LHCN-M2 (cell line): ENCODE measurements at regions not wholly inside any gene's neighbourhood (a gene's known extent, or its start where the extent isn't known, plus 50 kb on each side); places are given as distances from the start of the nearest gene placed in this dataset.

Source experiments
- DNase-seq: peaks from one replicate; pipeline ENCODE4 v3.0.0-alpha.2; 2012; ENCODE audit warnings: low read depth

DNA sequence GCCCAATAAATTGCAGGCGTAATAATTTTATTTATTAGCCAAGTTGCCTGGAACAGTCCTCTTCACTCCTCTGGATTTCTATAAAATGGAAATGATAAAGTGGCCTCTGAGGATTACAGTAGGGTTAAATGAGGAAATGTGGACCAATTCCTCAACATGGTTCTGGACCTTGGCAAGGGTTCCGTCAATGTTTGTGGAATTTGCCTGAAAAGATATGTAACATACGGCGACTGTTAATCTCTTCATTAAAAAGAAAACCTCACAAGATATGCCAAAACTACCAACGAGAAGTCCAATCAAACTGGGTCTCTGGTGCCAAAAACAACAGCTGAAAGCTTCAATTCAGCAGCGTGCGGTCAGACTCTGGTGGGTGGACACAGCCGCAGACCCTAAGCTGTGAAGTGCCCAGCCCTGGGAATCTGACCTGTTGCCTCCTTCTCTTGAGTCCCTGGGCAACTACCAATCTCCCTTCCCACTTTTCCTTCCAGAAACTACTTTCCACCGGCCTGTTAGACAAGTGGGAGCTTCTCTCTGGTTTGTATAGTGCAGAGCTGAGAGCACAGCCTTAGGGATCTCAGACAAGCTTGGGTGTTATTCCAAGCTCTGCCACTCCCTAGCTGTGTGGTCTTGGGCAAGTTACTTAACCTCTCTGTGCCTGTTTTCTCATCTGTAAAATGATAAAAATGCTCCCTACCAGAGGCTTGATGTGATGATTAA lies 190.5 kb upstream of the GSC start:
- DNase-seq: no peak

DNA sequence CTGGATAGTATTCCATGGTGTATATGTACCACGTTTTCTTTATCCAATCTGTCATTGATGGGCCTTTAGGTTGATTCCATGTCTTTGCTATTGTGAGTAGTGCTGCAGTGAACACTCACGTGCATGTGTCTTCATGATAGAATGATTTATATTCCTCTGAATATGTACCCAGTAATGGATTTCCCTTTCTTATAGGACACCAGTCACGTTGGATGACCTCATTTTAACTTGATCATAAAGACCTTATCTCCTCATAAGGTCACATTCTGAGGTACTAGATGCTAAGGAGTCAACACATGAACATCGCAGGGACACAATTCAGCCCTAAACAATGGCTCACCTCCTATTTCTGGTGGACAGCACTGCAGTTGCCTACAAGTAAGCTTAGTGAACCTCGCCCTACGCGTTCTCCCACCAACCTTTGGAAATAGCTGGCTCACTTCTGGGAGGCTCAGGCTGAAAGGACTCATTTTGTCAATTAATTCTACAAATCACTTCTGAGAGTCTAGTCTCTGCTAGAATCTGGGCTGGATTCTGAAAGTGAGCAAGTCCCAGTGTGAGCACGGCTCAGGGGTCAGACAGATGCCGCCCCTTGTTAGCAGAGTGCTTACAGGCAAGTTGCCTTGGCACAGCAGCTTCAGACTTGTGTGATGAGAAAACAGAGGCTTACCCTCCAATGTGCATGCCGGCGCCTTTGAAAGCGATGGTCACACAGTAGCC lies 183.8 kb upstream of the GSC start:
- no peak for DNase-seq

DNA sequence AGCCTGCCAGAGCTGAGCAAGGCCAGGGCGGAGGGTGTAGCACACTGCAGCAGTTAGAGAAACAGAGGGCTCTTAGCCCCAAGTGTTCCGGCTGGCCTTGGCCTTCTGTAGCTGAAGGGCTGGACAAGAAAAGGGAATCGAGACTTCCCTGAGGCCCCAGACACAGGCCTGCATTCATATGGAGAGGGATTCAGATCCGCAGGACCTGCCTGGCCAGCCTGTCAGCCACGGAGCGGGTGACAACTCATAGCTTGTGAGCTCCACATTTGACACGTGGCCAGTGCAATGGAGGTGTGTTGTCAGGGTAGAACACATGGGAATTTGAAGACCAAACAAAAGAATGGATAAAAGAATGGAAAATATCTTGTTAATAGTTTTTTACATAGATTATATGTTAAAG lies 182.2 kb upstream of the GSC start:
- no peak for DNase-seq

DNA sequence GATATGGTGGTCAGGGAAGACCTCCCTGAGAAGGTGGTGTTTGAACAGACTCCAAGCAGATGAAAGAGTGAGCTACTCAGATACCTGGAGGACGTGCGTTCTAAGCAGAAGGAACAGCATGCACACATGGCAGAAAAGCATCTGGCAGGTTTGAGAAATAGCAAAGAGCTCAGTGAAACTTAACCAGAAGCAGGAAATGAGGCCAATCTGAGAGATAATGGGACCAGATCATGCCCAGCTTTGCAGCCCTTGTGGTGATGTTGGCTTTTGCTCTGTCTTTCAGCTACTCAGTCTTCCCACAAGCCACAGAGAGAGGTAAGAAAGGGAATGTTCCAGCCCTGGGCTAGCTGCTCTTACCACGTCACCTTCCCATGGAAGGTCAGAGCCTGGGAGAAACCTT lies 176.3 kb upstream of the GSC start:
- DNase-seq: no peak

DNA sequence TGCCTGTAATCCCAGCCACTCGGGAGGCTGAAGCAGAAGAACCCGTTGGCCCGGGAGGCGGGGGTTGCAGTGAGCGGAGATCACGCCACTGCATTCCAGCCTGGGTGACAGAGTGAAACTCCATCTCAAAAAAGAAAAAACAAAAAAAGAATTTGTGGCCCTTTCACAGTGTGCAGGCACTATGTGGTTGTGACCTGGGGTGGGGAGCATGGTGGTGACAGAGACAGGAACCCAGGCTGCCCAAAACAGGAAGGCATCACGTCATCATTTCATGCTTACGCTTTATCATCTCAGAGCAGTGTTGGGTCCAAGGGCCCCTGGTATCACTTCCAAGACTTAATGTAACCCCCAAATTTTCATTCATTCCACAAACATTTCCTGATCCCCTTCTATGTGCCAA lies 175.7 kb upstream of the GSC start:
- no peak for DNase-seq

DNA sequence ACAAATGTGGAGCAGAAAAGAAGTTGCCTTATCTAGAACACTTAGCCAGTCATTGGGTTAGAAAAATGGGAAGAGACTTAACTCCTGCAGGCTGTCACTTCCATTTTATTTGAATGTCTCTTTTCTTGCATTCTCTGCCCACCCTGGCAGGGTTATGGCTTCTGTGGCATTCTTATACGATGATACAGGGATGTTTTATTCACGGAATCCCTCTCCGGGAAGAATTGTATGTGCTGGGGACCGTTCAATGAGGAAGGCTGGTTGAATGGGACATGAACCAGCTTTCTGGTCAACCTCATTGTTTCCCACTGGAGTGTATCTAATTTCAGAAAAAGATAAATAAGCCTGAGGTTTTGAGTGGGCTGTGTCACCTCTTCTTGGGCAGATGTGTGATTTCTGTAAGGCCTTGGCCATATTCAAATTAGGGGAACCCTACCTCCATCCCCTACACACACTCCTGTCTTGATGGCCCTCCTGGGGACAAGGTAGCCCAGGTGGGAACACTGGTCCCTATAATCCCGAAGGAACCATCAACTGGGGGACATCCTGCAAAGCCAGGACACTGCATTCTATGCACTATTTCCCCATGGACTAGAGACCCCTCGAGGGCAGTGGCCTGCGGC lies 174.8 kb upstream of the GSC start:
- DNase-seq: no peak

DNA sequence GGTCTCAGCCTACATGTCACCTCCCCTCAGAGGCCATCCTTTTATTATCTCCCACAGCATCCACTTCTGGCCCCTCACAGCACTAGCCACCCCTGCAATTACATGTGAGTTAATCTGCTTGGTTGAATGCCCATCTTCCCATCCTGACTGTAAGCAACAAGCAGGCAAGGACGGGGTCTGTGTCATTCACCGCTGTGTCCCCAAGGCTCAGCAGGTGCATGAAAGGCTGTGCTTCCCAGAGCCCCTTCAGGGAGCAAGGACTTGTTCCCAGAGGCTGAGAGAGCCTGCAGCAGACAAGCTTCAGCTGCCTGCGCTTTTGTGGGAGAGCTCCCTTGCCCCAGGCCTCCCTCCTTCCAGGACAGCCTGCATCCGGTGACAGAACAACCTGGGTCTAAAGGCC lies 172.7 kb upstream of the GSC start:
- DNase-seq: no peak

DNA sequence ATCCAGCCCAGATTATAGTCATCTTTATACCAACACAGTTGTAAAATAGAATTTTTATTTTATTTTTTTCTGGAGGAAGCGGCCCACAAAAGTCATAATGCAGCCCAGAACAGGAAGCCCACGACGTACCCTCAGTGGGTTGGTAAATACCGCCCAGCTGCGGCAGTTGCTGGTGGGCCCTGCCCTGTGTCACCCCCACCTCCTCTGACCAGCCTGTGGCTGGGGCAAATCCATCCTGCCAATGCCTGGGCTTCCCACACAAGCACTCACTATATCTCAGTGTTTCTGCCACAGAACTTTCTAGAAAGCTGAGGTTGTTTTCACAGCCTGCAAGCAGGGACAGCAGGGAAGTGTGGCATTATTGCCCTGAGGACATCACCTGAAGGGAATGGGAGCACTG lies 171.4 kb upstream of the GSC start:
- DNase-seq: no peak

DNA sequence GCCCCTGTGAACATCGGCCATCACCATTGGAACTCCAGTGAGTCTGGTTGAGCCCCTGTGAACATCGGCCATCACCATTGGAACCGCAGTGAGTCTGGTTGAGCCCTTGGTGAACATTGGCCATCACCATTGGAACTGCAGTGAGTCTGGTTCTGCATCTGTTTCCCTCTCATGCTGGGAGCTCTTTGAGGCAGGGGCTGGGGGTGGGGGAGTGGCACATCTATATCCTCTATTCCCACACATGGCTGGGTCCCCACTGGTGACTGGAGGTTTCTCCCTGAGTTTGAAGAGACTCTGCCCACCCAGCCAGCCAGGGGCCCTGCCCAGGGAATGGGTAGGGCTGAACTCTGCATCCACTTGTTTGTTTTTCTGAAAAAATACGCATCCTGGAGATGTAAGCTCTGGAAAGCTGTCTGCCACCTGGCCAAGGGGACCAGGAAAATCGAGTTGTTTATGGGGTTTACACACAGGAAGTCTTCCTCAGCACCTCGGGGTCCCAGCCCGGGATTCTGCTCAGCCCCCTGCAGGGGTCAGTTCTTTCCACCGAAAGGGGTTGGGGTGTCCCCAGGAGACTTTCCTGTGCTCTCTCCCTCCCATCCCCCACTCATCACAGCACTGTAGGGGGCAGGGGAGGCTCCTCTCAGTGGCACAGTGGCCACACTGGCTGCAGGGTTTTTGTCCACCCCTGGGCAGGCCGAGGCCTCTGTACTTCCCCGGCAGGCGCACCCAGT lies 170.5 kb upstream of the GSC start:
- DNase-seq: no peak

DNA sequence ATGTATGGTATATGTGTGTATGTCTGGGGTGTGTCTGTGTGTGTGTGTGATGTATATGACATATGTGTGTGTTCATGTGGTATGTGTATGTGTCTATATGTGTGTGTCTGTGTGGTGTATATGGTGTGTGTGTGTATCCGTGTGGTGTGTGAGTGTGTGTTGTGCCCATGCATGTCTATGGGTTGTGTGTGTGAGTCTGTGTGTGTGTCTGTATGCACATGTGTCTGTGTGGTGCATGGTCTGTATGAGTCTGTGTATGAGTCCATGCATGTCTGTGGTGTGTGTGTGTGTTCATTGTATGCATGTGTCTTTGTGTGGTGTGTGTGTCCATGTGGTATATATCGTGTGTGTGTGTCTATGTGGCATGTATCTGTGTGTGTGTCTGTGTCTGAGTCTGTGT lies 168.1 kb upstream of the GSC start:
- no peak for DNase-seq

DNA sequence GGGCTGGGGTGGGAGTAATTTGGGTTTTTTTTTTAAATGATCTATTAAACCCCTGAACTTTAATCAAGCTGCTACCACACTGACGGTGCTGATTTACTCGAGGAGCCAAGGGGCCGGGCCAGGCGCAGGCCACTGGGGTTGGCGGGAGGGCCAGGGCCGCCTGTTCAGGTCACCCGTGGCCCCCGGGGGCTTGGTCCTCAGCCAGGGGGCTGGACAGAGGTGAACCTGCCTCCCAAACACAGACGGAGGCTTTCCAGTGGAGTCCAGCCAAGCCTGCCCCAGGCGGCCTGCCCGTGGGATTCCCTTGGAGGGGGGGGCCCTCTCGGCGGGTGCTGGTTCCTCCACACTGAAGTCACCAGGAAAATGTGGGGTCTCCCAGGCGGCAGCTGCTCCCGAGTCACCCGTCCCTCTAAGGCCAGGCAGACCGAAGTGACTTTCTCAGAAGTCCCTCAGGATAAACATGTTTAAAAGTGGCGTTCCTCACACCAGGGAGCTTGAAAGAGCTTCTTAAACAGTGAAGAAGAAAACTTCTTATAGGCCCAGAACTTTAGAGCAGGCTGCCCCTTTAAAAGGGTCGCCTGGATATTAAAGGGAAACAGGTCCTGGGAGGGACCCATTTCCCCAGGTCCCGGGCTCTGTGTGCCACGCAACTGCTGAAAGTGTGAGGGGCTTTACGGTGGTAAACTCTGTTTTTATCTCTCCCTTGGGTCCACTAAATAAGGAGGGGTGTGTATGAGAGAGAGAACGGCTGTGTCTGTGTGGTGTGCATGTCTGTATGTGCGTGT lies 167.2 kb upstream of the GSC start:
- no peak for DNase-seq

DNA sequence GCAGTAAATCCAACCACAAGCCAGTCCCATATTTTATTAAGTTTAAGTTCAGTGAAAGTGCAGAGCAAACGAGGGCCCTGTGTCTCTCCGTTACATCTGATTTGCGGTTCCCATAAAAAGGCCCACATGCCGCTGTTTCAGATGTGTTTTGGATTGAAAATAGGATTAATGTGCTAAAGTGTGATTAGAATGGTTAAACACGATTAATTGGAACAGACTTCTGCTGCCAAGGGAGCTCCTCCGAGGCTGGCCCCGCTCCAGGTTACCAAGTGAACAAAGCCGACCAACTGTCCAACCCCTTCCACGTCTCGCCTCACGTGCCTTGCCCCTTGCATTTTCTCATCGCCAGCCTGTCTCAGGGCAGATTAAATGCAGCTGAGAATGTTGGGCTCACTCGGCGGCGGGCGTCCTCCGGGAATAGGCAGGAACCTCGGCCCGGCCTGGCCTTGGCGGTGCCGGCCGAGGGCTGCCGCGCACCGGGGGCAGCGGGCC lies 166.5 kb upstream of the GSC start:
- DNase-seq: no peak

DNA sequence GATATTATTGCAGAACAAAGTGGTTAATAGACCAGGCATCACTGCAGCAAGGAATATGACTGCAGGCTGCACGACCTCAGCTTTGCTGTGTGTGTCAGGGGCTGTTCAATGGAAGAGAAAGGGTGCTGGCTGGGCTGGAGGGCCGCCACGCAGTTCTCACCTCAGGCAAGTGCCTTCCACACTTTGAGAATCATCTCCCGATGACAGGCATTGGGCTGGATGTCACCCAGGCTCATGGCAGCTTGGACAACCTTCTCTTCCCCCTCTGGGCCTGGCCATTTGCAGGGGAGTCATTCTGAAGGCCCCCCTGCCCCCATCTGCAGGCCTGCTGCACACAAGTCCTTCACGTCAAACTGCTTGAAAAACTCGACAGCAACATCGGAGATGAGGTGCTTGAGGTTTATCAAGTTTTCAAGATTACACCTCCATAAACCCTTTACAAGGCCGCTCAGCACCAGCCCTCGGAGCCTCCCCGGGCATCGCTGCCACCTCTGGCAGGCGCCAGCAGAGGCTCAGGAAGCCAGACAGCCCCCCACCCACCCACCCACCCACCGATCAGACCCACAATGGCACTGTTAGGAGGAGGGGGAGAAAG lies 165.9 kb upstream of the GSC start:
- no peak for DNase-seq

DNA sequence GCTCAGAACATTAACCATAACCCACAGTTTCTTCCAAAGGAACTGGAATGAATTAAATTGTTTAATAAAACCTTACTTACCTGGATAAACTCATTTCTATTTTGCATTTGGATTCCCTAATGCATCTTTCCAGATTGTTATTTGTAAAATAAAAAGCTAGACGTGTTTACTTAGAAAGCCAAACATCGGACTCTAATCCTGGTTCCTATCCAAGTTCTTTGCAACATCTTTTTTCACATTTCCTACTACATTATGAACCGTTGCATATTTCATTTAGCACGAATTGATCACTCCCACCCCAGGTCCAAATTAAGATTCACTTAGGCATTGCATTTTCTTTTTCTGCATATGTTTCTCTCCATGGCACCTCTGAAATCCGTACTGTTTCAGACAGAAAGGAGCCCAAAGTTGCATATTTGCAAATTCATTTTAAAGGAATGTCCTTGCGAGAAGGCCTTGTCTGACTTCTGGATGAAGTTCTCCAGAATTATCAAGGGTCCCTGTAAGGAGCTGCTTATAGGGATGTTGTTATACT lies 164.4 kb upstream of the GSC start:
- DNase-seq: no peak

DNA sequence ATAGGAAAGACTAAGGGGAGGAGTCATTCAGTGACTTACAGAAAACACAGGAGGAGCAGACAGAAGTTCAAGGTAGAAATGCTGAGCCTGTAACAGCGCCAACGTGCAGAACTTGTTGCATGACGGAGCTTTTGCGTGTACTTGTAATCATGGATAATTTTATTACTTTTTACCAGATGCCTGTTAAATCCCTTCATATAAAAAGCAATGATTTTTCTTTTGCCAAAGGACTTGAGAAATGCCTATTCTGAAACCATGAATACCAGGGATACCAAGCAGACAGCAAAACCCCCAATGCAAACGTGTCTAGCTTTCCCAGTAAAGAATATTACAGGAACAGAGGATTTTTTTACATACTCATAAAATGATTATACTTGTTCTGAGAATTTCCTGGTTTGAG lies 163.6 kb upstream of the GSC start:
- DNase-seq: no peak

DNA sequence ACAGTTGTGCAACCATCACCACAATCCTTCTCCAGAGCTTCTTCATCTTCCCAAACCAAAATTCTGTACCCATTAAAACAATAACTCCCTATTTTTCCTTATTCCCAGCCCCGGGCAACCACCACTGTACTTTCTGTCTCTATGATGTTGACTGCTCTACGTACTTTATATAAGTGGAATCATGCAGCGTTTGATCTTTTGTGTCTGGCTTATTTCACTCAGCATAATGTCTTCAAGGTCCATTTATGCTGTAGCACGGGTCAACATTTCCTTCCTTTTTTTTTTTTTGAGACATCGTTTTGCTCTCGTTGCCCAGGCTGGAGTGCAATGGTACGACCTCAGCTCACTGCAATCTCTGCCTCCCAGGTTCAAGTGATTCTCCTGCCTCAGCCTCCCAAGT lies 162.7 kb upstream of the GSC start:
- DNase-seq: no peak

DNA sequence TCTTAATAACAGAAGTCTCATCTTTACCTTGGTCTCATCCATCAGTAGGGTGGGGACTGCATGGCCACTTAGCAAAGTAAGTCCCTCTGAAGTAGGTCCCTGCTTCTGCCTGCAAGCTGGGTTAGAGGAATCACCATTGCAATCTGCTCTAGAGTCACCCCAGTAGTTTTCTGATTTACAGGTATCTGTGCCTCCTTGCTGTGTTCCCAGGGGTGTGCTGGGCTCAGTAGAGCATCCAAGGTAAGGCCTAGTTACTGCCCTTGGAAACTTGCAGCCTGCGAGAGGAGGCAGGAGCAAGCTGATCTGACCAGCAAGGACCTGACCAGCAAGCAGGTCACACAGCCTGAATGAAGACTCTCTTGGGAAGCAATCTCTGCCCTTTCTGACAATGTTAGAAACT lies 160.8 kb upstream of the GSC start:
- no peak for DNase-seq

DNA sequence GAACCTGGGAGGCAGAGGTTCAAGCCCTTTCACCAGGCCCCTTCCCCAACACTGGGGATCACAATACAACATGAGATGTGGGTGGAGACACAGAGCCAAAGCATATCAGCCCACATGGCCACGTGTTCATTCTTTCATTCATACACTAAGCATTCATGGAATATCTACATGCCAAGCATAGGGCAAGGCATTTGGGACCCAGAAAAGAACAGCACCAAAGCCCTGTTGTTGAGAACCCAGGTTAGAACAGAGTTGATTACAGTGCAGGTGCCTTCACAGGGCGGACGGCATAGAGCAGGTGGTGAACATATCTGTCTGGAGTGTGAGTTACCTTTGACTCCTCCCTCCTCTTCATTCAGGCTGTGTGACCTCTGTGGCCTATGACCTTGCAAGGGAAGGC lies 159.4 kb upstream of the GSC start:
- DNase-seq: no peak

DNA sequence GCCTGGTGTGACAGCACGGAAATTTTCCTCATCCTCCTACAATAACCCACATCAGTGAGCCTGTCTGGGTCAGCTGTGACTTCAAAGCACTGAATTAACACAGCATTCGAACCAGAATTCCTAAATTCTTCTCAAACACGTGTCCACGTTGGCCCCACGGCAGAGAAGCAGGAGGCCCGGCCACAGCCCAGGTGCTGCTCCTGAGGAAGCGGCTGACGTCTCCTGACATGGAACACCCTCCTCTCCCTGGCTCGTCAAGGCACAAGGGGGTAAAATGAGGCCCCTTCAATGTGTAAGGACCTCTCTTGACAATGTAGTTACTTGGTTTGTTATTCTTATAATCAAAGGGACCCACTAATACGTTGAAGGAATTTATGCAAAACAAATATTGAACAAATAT lies 156.3 kb upstream of the GSC start:
- no peak for DNase-seq

DNA sequence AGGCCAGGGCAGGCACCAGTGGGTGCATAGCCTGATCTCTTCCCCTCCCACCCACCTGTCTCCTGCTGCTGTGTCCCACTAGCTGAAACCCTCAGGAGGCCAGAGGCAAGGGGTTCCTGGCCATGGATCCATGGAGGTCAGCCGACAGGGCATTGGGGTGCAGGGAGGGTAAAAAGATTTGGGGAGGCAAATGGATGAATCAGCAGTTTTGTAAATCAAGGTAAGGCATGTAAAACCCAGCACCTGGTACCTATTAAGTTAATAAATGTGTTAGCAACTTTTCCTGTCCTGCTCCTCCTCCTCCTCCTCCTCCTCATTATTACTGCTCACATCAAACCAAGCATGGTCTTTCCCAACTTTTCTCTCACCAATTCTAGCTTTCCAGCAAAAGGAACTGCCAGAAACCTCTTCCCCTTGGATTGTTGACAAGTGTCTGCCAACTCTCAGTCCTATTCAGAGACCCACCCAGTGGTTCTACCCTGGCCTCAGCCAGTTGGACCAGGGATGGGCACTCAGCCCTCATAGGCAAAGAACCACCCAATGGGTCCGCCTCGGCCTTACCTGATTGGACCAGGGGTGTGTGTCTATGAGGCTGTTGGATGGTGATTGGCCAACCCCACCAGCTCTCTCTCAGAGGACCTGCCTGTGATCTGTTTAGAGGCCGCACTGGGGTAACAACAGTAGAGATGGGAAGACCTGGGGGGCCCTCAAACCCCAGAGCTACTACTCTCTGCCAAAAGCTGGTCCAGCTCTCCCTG lies 155.7 kb upstream of the GSC start:
- DNase-seq: no peak
